ENCODE measurements at regions not wholly inside any gene's neighbourhood (a gene's known extent, or its start where the extent isn't known, plus 50 kb on each side); places are given as distances from the start of the nearest gene placed in this dataset.

- in situ Hi-C loops (cut with MboI; ENCODE audit: low pct_ligation_motif_present in 1 of 4, low pct_unique_long_range_greater_than_20kb in 1 of 4, low sequenced_read_pairs in 3 of 4) (loop anchor here in 1 of 4 donors (25.0 kb wide), 2 partner anchors 588 to 813 kb away; no protein-coding TSS in a partner anchor), intact Hi-C loops (cut with DNase I; ENCODE audit: low total_unique reads) (no loop called here)
- 38 to 62% methylated on average over 2 to 7 of the region's 7 CpGs for WGBS, 2 donors (ENCODE audit: low coverage in 1 of 2)
- DNase-seq = no peak
- H3K27me3 ChIP-seq = no peaks in the 10 kb centered on the region
- no peaks in the 10 kb centered on the region for H3K4me1 ChIP-seq
- H3K9me3 ChIP-seq = no peaks in the 10 kb centered on the region
- no peak overlapping the region for H3K4me3 ChIP-seq
- TF ChIP-seq EP300 (IDR thresholded peaks at IDR 0.05; ENCODE audit: low read depth) (no peak), CTCF (IDR thresholded peaks at IDR 0.05) (no peak), POLR2AphosphoS5 (IDR thresholded peaks at IDR 0.05) (no peak), POLR2A (IDR thresholded peaks at IDR 0.05) (no peak)
- H3K27ac ChIP-seq = no peak overlapping the region
- H3K36me3 ChIP-seq = no peaks in the 10 kb centered on the region
Observed at GRCh38 chr1:67524143-67525052, 94.2 kb upstream of the SERBP1 start.

GRCh38 chr1:67525053-67525760 is 95.0 kb upstream of the SERBP1 start:
- WGBS, 2 donors (ENCODE audit: low coverage in 1 of 2) = 67 to 76% methylated on average over 1 to 2 of the region's 2 CpGs
- no peaks in the 10 kb centered on the region for H3K9me3 ChIP-seq
- H3K27me3 ChIP-seq = no peaks in the 10 kb centered on the region
- TF ChIP-seq POLR2A (IDR thresholded peaks at IDR 0.05) (no peak), POLR2AphosphoS5 (IDR thresholded peaks at IDR 0.05) (no peak), CTCF (IDR thresholded peaks at IDR 0.05) (no peak), EP300 (IDR thresholded peaks at IDR 0.05; ENCODE audit: low read depth) (no peak)
- H3K27ac ChIP-seq = no peak overlapping the region
- H3K4me1 ChIP-seq = no peaks in the 10 kb centered on the region
- intact Hi-C loops (cut with DNase I; ENCODE audit: low total_unique reads) (no loop called here), in situ Hi-C loops (cut with MboI; ENCODE audit: low pct_ligation_motif_present in 1 of 4, low pct_unique_long_range_greater_than_20kb in 1 of 4, low sequenced_read_pairs in 3 of 4) (loop anchor here in 1 of 4 donors (25.0 kb wide), 2 partner anchors 587 to 812 kb away; no protein-coding TSS in a partner anchor)
- no peaks in the 10 kb centered on the region for H3K36me3 ChIP-seq
- no peak for DNase-seq
- no peak overlapping the region for H3K4me3 ChIP-seq

GRCh38 chr1:67528141-67528540 is 97.9 kb upstream of the SERBP1 start:
- H3K4me3 ChIP-seq = no peak overlapping the region
- H3K27me3 ChIP-seq = no peaks in the 10 kb centered on the region
- no peaks in the 10 kb centered on the region for H3K4me1 ChIP-seq
- no peak for TF ChIP-seq EP300 (IDR thresholded peaks at IDR 0.05; ENCODE audit: low read depth)
- TF ChIP-seq CTCF (IDR thresholded peaks at IDR 0.05) = no peak
- no peak for TF ChIP-seq POLR2AphosphoS5 (IDR thresholded peaks at IDR 0.05)
- no peak for TF ChIP-seq POLR2A (IDR thresholded peaks at IDR 0.05)
- in situ Hi-C loops (cut with MboI; ENCODE audit: low pct_ligation_motif_present in 1 of 4, low pct_unique_long_range_greater_than_20kb in 1 of 4, low sequenced_read_pairs in 3 of 4) (loop anchor here in 1 of 4 donors (25.0 kb wide), 2 partner anchors 584 to 809 kb away; no protein-coding TSS in a partner anchor), intact Hi-C loops (cut with DNase I; ENCODE audit: low total_unique reads) (no loop called here)
- H3K27ac ChIP-seq = no peak overlapping the region
- DNase-seq = no peak
- 50 to 78% methylated on average over 1 to 4 of the region's 4 CpGs for WGBS, 2 donors (ENCODE audit: low coverage in 1 of 2)
- H3K36me3 ChIP-seq = no peaks in the 10 kb centered on the region
- H3K9me3 ChIP-seq = no peaks in the 10 kb centered on the region

- H3K27ac ChIP-seq = no peak overlapping the region
- H3K9me3 ChIP-seq = no peaks in the 10 kb centered on the region
- TF ChIP-seq POLR2AphosphoS5 (IDR thresholded peaks at IDR 0.05) (no peak), POLR2A (IDR thresholded peaks at IDR 0.05) (no peak), EP300 (IDR thresholded peaks at IDR 0.05; ENCODE audit: low read depth) (no peak), CTCF (IDR thresholded peaks at IDR 0.05) (no peak)
- intact Hi-C loops (cut with DNase I; ENCODE audit: low total_unique reads) (loop anchor here (10.0 kb wide), 1 partner anchor 225 kb away; no protein-coding TSS in a partner anchor), in situ Hi-C loops (cut with MboI; ENCODE audit: low pct_ligation_motif_present in 1 of 4, low pct_unique_long_range_greater_than_20kb in 1 of 4, low sequenced_read_pairs in 3 of 4) (loop anchor here (5.0 to 25.0 kb wide), 6 partner anchors 225 to 807 kb away; no protein-coding TSS in a partner anchor)
- no peak overlapping the region for H3K4me3 ChIP-seq
- DNase-seq = no peak
- no peaks in the 10 kb centered on the region for H3K27me3 ChIP-seq
- peaks cover 0 to 10% (median 5%) of the 10 kb centered on the region in 4 donors for H3K4me1 ChIP-seq
- no peaks in the 10 kb centered on the region for H3K36me3 ChIP-seq
Observed at GRCh38 chr1:67530071-67530470, 99.9 kb upstream of the SERBP1 start.

All from transverse colon (tissue), 4 donors.